HEK293 (cell line): ENCODE measurements at regions not wholly inside any gene's neighbourhood (a gene's known extent, or its start where the extent isn't known, plus 50 kb on each side); places are given as distances from the start of the nearest gene placed in this dataset.

Source experiments
- CTCF ChIA-PET: fragments of 350-600 bp; formaldehyde crosslinking; extraction: SDS; loops from one replicate; lab custom pipeline; 2021; ENCODE audit warnings: antibody characterized with exemption; lab: Yijun Ruan, JAX
- POLR2A ChIA-PET: fragments of 300-600 bp; formaldehyde crosslinking; extraction: SDS; loops from one replicate; lab custom pipeline; 2020; ENCODE audit warnings: antibody characterized with exemption, inconsistent platforms; lab: Yijun Ruan, JAX
- H3K27ac ChIP-seq: fragments of 200-500 bp; sonication (Bioruptor generic); 2 replicates; pipeline ENCODE4 v1.5.1; 2014; ENCODE audit warnings: low read depth, low read length, control low read depth, inconsistent platforms; ENCODE audit errors: extremely low read depth
- H3K36me3 ChIP-seq, 2 experiments: fragments of 200-500 bp in 1 of 2; sonication (Bioruptor generic) in 1 of 2; 1 replicate in 1 of 2; 2 replicates in 1 of 2; pipeline ENCODE4 v1.5.1; 2014 to 2017; ENCODE audit warnings: inconsistent platforms in 2 of 2, low read length in 2 of 2; ENCODE audit not compliant: control insufficient read depth in 2 of 2, insufficient read depth in 1 of 2
- H3K4me1 ChIP-seq: fragments of 200-500 bp; sonication (Bioruptor generic); 2 replicates; pipeline ENCODE4 v1.5.1; 2014; ENCODE audit warnings: mild to moderate bottlenecking, low read length, inconsistent platforms; ENCODE audit not compliant: control insufficient read depth, insufficient read depth
- H3K4me3 ChIP-seq: 2 replicates; pipeline ENCODE4 v1.5.1; 2011; ENCODE audit warnings: low read depth, mild to moderate bottlenecking, control low read depth, low read length, moderate library complexity
- H3K9me3 ChIP-seq: fragments of 200-500 bp; sonication (Bioruptor generic); 2 replicates; pipeline ENCODE4 v1.5.1; 2014; ENCODE audit warnings: low read depth, low read length, inconsistent platforms; ENCODE audit not compliant: control insufficient read depth, insufficient read depth
- EGR2 ChIP-seq: fragments of 450-650 bp; formaldehyde crosslinking; IDR thresholded peaks from 2 replicates; pipeline ENCODE4 v1.5.1; 2016; ENCODE audit warnings: low read depth, missing biosample characterization, missing genetic modification characterization
- HOXA7 ChIP-seq: sonication (generic); formaldehyde crosslinking; IDR thresholded peaks from 2 replicates; pipeline ENCODE4 v1.8.1; 2022; ENCODE audit warnings: missing genetic modification reagents, borderline replicate concordance
- HOXC10 ChIP-seq: sonication (generic); formaldehyde crosslinking; IDR thresholded peaks from 2 replicates; pipeline ENCODE4 v1.8.1; 2023; ENCODE audit warnings: mild to moderate bottlenecking, missing genetic modification reagents
- HOXD13 ChIP-seq: sonication (generic); formaldehyde crosslinking; IDR thresholded peaks from 2 replicates; pipeline ENCODE4 v1.8.0; 2022; ENCODE audit warnings: missing genetic modification reagents, borderline replicate concordance
- IKZF3 ChIP-seq: fragments of 450-650 bp; IDR thresholded peaks from 2 replicates; pipeline ENCODE4 v1.5.0; 2018; ENCODE audit warnings: missing biosample characterization, mild to moderate bottlenecking, missing genetic modification characterization, moderate library complexity
- MZF1 ChIP-seq: fragments of 450-650 bp; formaldehyde crosslinking; IDR thresholded peaks from 2 replicates; pipeline ENCODE4 v1.5.1; 2017; ENCODE audit warnings: missing biosample characterization, missing genetic modification characterization, borderline replicate concordance
- OVOL3 ChIP-seq: fragments of 450-650 bp; formaldehyde crosslinking; IDR thresholded peaks from 2 replicates; pipeline ENCODE4 v1.5.1; 2016; ENCODE audit warnings: missing biosample characterization, missing genetic modification characterization
- TCF7L2 ChIP-seq: IDR thresholded peaks from 2 replicates; pipeline ENCODE4 v1.6.1; 2011; ENCODE audit warnings: low read depth, mild to moderate bottlenecking, inconsistent platforms, low read length, moderate library complexity, borderline replicate concordance
- ZBTB7A ChIP-seq: fragments of 450-650 bp; formaldehyde crosslinking; IDR thresholded peaks from 2 replicates; pipeline ENCODE4 v1.5.1; 2016; ENCODE audit warnings: low read depth, missing biosample characterization, missing genetic modification characterization
- ZFP37 ChIP-seq: fragments of 450-650 bp; formaldehyde crosslinking; IDR thresholded peaks from 2 replicates; pipeline ENCODE4 v1.5.1; 2016; ENCODE audit warnings: missing biosample characterization, missing genetic modification characterization
- ZNF184 ChIP-seq: fragments of 450-650 bp; IDR thresholded peaks from 2 replicates; pipeline ENCODE4 v1.5.1; 2018; ENCODE audit warnings: missing biosample characterization, mild to moderate bottlenecking, missing genetic modification characterization
- ZNF24 ChIP-seq: fragments of 450-650 bp; formaldehyde crosslinking; IDR thresholded peaks from 2 replicates; pipeline ENCODE4 v1.5.1; 2016; ENCODE audit warnings: missing biosample characterization, missing genetic modification characterization
- ZNF266 ChIP-seq: fragments of 450-650 bp; formaldehyde crosslinking; IDR thresholded peaks from 2 replicates; pipeline ENCODE4 v1.5.1; 2016; ENCODE audit warnings: missing biosample characterization, missing genetic modification characterization, low read depth
- ZNF529 ChIP-seq: fragments of 450-650 bp; formaldehyde crosslinking; IDR thresholded peaks from 2 replicates; pipeline ENCODE4 v1.5.1; 2017; ENCODE audit warnings: missing genetic modification characterization, missing biosample characterization; ENCODE audit not compliant: insufficient replicate concordance
- ZNF623 ChIP-seq: fragments of 450-650 bp; formaldehyde crosslinking; IDR thresholded peaks from 2 replicates; pipeline ENCODE4 v1.5.1; 2016; ENCODE audit warnings: missing biosample characterization, missing genetic modification characterization
- ZNF624 ChIP-seq: fragments of 450-650 bp; formaldehyde crosslinking; IDR thresholded peaks from 2 replicates; pipeline ENCODE4 v1.5.1; 2017; ENCODE audit warnings: missing biosample characterization, missing genetic modification characterization
- ZNF76 ChIP-seq: fragments of 450-650 bp; formaldehyde crosslinking; IDR thresholded peaks from 2 replicates; pipeline ENCODE4; 2016; ENCODE audit warnings: low read depth, missing biosample characterization, missing genetic modification characterization, borderline replicate concordance
- ZNF785 ChIP-seq: fragments of 450-650 bp; formaldehyde crosslinking; IDR thresholded peaks from 2 replicates; pipeline ENCODE4 v1.5.1; 2016; ENCODE audit warnings: missing biosample characterization, missing genetic modification characterization
- TF ChIP-seq, protein P1 (sequence below): fragments of 450-650 bp; formaldehyde crosslinking; IDR thresholded peaks from 2 replicates; pipeline ENCODE4 v1.5.1; 2016; ENCODE audit warnings: missing biosample characterization, missing genetic modification characterization, low read depth
- TF ChIP-seq, protein P2 (sequence below): fragments of 450-650 bp; formaldehyde crosslinking; conservative IDR thresholded peaks from 2 replicates; pipeline ENCODE4 v1.5.1; 2016; ENCODE audit warnings: low read depth, missing biosample characterization, missing genetic modification characterization
- TF ChIP-seq, protein P3 (sequence below): fragments of 450-650 bp; formaldehyde crosslinking; IDR thresholded peaks from 2 replicates; pipeline ENCODE4 v1.5.1; 2016; ENCODE audit warnings: missing biosample characterization, missing genetic modification characterization
- TF ChIP-seq, protein P4 (sequence below): fragments of 450-650 bp; IDR thresholded peaks from 2 replicates; pipeline ENCODE4 v1.5.1; 2018; ENCODE audit warnings: missing biosample characterization, missing genetic modification characterization
- TF ChIP-seq, protein P5 (sequence below): fragments of 450-650 bp; formaldehyde crosslinking; IDR thresholded peaks from 2 replicates; pipeline ENCODE4 v1.5.0; 2017; ENCODE audit warnings: missing biosample characterization, missing genetic modification characterization, borderline replicate concordance

DNA sequence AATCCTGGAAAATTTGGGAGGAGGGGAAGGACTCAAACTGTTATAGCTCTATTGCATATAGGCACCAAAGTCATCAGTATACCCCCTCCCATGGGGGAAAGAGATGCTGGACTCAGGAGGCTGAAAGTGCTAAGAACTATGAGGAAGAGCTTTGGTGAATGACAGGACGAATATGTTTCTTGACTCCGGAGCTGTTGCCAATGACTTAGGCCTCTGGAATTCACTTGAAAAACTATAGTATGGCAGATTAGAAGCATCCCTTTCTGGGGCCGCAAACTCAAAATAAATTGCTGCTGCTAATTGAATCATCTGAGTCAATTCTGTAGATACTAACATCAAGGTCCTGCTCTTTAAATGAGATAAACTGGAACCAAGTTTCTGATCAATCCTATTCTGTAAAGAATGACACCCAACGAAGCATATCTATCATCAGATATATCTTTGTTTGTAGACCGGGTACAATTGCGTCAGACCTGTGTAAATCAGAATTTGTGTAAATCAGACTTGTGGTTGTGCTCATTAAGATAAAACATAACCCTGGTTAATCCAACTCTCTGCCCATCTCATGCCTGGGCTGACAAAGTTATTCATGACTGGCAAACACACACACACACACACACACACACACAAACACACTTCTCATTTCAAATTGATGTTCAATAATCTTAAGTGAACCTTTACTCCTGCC is 1793.8 kb upstream of the PCDH20 start:
- no peaks in the 10 kb centered on the region for H3K36me3 ChIP-seq
- ChIA-PET CTCF (no interaction called here), POLR2A (no interaction called here)
- H3K4me3 ChIP-seq: no peak overlapping the region
- TF ChIP-seq ZNF785 (no peak), HOXC10 (no peak), ZNF24 (tag by site-specific recombination) (no peak), ZBTB7A (tag by site-specific recombination) (no peak), IKZF3 (tag by site-specific recombination) (no peak), ZNF76 (tag by site-specific recombination) (no peak), ZNF184 (tag by site-specific recombination) (no peak), HOXA7 (CRISPR knock-in tag) (no peak), TCF7L2 (no peak), ZFP37 (tag by site-specific recombination) (no peak), EGR2 (tag by site-specific recombination) (no peak), ZNF266 (tag by site-specific recombination) (no peak), ZNF623 (tag by site-specific recombination) (no peak)
- TF ChIP-seq, protein P1, sequence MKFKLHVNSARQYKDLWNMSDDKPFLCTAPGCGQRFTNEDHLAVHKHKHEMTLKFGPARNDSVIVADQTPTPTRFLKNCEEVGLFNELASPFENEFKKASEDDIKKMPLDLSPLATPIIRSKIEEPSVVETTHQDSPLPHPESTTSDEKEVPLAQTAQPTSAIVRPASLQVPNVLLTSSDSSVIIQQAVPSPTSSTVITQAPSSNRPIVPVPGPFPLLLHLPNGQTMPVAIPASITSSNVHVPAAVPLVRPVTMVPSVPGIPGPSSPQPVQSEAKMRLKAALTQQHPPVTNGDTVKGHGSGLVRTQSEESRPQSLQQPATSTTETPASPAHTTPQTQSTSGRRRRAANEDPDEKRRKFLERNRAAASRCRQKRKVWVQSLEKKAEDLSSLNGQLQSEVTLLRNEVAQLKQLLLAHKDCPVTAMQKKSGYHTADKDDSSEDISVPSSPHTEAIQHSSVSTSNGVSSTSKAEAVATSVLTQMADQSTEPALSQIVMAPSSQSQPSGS (tag by site-specific recombination): no peak
- TF ChIP-seq, protein P2, sequence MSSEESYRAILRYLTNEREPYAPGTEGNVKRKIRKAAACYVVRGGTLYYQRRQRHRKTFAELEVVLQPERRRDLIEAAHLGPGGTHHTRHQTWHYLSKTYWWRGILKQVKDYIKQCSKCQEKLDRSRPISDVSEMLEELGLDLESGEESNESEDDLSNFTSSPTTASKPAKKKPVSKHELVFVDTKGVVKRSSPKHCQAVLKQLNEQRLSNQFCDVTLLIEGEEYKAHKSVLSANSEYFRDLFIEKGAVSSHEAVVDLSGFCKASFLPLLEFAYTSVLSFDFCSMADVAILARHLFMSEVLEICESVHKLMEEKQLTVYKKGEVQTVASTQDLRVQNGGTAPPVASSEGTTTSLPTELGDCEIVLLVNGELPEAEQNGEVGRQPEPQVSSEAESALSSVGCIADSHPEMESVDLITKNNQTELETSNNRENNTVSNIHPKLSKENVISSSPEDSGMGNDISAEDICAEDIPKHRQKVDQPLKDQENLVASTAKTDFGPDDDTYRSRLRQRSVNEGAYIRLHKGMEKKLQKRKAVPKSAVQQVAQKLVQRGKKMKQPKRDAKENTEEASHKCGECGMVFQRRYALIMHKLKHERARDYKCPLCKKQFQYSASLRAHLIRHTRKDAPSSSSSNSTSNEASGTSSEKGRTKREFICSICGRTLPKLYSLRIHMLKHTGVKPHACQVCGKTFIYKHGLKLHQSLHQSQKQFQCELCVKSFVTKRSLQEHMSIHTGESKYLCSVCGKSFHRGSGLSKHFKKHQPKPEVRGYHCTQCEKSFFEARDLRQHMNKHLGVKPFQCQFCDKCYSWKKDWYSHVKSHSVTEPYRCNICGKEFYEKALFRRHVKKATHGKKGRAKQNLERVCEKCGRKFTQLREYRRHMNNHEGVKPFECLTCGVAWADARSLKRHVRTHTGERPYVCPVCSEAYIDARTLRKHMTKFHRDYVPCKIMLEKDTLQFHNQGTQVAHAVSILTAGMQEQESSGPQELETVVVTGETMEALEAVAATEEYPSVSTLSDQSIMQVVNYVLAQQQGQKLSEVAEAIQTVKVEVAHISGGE (tag by site-specific recombination): no peak
- TF ChIP-seq, protein P3, sequence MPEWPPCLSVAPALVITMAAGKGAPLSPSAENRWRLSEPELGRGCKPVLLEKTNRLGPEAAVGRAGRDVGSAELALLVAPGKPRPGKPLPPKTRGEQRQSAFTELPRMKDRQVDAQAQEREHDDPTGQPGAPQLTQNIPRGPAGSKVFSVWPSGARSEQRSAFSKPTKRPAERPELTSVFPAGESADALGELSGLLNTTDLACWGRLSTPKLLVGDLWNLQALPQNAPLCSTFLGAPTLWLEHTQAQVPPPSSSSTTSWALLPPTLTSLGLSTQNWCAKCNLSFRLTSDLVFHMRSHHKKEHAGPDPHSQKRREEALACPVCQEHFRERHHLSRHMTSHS (tag by site-specific recombination): no peak
- TF ChIP-seq, protein P4, sequence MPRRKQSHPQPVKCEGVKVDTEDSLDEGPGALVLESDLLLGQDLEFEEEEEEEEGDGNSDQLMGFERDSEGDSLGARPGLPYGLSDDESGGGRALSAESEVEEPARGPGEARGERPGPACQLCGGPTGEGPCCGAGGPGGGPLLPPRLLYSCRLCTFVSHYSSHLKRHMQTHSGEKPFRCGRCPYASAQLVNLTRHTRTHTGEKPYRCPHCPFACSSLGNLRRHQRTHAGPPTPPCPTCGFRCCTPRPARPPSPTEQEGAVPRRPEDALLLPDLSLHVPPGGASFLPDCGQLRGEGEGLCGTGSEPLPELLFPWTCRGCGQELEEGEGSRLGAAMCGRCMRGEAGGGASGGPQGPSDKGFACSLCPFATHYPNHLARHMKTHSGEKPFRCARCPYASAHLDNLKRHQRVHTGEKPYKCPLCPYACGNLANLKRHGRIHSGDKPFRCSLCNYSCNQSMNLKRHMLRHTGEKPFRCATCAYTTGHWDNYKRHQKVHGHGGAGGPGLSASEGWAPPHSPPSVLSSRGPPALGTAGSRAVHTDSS (tag by site-specific recombination): no peak
- no peak overlapping the region for H3K27ac ChIP-seq
- H3K4me1 ChIP-seq: no peaks in the 10 kb centered on the region
- H3K9me3 ChIP-seq: no peaks in the 10 kb centered on the region

DNA sequence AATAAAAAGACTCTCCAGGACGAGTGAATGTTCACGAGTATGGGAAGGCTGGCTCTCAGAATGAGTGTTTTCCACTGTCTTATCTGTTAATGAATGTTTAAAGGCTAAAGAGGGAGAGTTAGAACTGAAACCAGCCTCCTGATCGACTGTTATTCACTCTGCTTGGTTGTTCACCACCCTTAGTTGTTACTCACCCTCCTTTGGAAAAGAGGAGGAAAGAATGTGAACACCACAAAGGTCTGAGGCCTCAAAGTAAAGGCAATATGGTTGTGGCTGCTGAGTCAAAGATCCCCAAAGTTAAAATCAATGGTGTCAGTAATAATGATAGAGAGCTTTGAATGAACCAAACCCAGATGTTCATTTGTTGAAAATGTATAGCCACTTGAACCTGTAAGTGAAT is 1793.2 kb upstream of the PCDH20 start:
- Histone ChIP-seq H3K4me1 (no peaks in the 10 kb centered on the region), H3K9me3 (no peaks in the 10 kb centered on the region), H3K36me3 (no peaks in the 10 kb centered on the region), H3K4me3 (no peak overlapping the region), H3K27ac (no peak overlapping the region)
- ChIA-PET CTCF (no interaction called here), POLR2A (no interaction called here)
- TF ChIP-seq MZF1 (tag by site-specific recombination) (no peak), HOXD13 (CRISPR knock-in tag) (no peak), OVOL3 (tag by site-specific recombination) (no peak), ZNF529 (tag by site-specific recombination) (no peak), ZNF624 (tag by site-specific recombination) (no peak)
- TF ChIP-seq, protein P5, sequence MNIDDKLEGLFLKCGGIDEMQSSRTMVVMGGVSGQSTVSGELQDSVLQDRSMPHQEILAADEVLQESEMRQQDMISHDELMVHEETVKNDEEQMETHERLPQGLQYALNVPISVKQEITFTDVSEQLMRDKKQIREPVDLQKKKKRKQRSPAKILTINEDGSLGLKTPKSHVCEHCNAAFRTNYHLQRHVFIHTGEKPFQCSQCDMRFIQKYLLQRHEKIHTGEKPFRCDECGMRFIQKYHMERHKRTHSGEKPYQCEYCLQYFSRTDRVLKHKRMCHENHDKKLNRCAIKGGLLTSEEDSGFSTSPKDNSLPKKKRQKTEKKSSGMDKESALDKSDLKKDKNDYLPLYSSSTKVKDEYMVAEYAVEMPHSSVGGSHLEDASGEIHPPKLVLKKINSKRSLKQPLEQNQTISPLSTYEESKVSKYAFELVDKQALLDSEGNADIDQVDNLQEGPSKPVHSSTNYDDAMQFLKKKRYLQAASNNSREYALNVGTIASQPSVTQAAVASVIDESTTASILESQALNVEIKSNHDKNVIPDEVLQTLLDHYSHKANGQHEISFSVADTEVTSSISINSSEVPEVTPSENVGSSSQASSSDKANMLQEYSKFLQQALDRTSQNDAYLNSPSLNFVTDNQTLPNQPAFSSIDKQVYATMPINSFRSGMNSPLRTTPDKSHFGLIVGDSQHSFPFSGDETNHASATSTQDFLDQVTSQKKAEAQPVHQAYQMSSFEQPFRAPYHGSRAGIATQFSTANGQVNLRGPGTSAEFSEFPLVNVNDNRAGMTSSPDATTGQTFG (tag by site-specific recombination): no peak
